Left cardiac atrium (tissue), 4 donors: ENCODE measurements at regions not wholly inside any gene's neighbourhood (a gene's known extent, or its start where the extent isn't known, plus 50 kb on each side); places are given as distances from the start of the nearest gene placed in this dataset.
"Not testable (repeated sequence)": the region's sequence is repeated elsewhere in the genome, so short reads cannot be mapped to it uniquely, and the experiment has no call there.

Experiments
- ATAC-seq, 2 donors: fragments of 200-7000 bp; cut with Tn5 transposase; one replicate each; pipeline ENCODE4 v1.9.1; 2020; ENCODE audit warnings: mild to moderate bottlenecking in 2 of 2, moderate library complexity in 2 of 2
- DNase-seq: peaks from one replicate; pipeline ENCODE4 v3.0.0-alpha.2; 2020
- intact Hi-C, 2 donors: fragments of 100-400 bp; cut with DNase I; formaldehyde crosslinking; loops; one replicate each; pipeline versions ENCODE4 v1.14.1 to v1.15.1; 2022 to 2023
- donor health status: DM: no; HTN: yes; CAD: no.
- donor health status: DM: no; HTN: yes; CAD: no; lungs with severe emphysema.
- donor health status: DM: yes; HTN: yes; CAD: no.
- donor health status: Dilated cardiomyopathy.

GRCh38 chr1:38725321-38725961, 134.1 kb downstream of the RRAGC start:
- intact Hi-C loops, ATAC-seq: not testable (repeated sequence)

GRCh38 chr1:38724160-38725131, 135.1 kb downstream of the RRAGC start:
- intact Hi-C loops, result no loop called here
- ATAC-seq (no peak), DNase-seq (no peak)

More at GRCh38 chr1:38725321-38725961, 134.1 kb downstream of the RRAGC start:
- not testable (repeated sequence) for DNase-seq

GRCh38 chr1:38721816-38722215, 137.8 kb downstream of the RRAGC start:
- intact Hi-C loops, result no loop called here
- ATAC-seq (no peak), DNase-seq (no peak)

DNA sequence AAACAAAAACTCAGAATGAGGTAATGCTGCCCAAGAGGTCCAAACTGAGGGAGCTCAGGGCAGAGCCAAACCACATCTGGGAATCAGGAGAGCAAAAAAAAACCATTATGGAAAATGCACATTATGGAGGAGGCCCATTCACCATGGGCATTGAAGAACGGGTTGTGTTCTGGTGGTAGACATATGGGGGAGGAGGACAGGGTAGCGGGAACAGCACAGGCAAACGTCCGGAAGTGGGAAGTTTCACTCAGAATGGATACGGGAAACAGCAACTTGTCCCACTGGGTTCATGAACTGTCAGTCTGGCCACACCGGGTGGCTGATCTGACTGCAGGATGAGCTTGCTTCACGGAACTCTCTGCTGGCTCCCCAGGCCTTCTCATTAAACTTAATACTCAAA, 139.7 kb downstream of the RRAGC start:
- DNase-seq, result no peak
- no peak for ATAC-seq
- intact Hi-C loops, result no loop called here

DNA sequence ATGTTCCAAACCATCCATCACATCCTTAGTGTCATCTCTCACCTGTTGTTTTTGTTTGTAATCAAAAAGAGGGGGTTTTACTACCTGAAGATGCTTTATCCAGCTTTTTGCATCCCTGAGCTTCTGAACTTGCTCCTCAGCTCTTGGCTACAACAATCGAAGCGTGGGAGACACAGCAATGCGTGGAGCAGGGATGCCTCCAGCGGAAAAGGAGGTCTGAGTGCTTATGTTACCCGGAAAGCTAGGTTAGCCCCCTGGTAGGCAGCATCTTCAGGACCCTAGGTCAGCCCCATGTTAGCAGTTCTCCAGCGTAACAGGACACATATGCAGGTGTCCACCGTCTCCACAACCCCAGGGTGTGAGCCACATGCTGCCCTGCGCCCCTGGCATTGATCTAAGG, 141.5 kb downstream of the RRAGC start:
- ATAC-seq (no peak), DNase-seq (no peak)
- intact Hi-C loops, result no loop called here

DNA sequence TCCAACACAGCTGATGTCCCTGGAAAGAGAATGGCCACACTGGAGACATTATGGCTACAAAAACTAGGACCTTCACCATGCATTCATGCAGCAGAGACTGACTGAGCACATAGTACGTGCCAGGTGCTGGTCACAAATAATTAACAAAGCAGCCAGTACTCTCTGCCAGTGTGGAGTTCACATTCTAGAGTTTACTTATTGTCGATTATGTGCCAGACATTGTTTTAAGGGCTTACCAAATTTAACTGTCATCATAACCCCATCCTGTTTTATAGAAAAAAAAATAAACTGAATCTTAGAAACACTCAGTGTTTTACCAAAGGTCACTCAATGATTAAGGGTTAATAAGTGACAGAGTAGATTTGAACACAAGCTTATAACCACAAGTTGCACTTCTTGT, 143.3 kb downstream of the RRAGC start:
- DNase-seq, result no peak
- intact Hi-C loops, result no loop called here
- no peak for ATAC-seq

GRCh38 chr1:38715415-38715814, 144.2 kb downstream of the RRAGC start:
- DNase-seq, result no peak
- ATAC-seq, result no peak
- intact Hi-C loops, result no loop called here

DNA sequence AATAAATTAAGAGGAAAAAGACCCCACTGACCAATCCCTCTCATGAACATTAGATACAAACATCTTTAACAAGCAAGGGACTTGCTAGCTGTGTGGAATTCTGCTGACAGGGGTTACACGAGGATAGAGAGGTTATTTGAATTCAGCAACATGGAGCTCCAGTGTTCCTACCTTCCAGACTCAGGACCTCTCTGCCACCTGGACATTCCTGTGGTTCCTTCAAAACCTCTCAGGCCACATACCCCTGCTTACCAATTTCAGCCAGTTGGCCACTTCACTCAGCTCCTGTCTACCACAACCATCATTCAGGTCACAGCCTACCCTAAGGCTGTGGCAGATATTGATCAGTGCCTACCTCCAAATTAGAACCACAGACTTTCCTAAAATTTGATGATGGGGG, 147.5 kb downstream of the RRAGC start:
- intact Hi-C loops, result no loop called here
- no peak for DNase-seq

GRCh38 chr1:38708701-38709258, 150.8 kb downstream of the RRAGC start:
- ATAC-seq, result no peak
- intact Hi-C loops, result no loop called here
- no peak for DNase-seq

More for the DNA sequence above, 147.5 kb downstream of the RRAGC start:
- no peak for ATAC-seq

DNA sequence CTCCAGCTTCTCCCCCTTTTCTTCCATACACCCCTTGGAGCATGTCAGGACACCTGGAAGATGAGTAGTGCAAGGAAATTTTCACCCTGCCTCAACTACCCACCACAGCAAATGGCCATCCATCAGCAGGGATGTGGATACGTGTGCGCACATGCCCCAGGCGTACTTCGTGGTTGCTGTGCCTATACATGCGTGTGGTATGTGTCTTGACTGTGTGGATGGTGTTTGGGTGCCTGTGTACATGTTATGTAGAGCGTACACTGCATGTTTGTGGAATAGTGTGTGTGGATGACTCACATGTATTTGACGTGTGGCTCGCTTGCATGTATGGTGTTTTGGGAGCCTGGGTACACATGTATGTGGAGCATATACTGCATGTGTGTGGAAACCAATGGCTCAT, 158.5 kb downstream of the RRAGC start:
- ATAC-seq, result no peak
- intact Hi-C loops, result no loop called here
- no peak for DNase-seq

GRCh38 chr1:38700077-38700470, 159.5 kb downstream of the RRAGC start:
- no peak for DNase-seq
- ATAC-seq, result no peak
- intact Hi-C loops, result no loop called here

DNA sequence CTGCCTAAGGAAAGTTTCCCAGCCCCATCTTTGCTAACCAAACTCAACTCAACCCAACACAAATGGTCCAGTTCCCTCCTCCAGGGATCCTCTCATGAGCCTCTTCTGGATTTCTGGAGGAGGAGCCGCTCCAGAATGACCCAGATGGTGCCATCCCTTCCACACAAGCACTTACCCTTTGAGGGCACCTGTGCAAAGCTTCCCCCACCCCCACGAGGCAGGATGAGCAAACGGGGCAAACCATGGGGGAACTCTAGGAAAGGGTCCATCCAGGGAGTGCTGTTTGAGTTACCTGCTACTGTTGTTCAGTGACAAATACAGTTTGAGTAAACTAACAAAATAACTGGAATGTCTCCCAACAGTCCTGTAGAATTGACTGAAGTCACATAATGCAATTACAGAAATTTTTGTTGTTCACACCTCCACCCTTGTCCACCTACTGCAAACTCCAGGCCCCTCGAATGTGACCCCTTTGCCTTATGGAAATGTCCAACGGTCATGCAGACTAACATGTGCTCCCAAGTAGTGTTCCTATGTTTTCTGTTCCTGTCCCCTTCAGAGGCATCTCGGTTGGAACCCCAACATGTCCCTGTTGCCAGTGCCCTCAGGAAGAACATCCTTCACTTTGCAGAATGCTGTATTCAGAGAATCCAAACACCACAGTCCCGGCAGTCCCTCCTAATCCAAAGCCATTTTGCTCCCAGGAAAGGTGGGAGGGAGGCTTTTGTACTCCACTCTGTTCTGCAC, 160.1 kb downstream of the RRAGC start:
- ATAC-seq (no peak), DNase-seq (no peak)
- intact Hi-C loops, result no loop called here

- intact Hi-C loops, result no loop called here
- DNase-seq (no peak), ATAC-seq (no peak)
These were observed 162.2 kb downstream of the RRAGC start for GRCh38 chr1:38697387-38697786.

DNA sequence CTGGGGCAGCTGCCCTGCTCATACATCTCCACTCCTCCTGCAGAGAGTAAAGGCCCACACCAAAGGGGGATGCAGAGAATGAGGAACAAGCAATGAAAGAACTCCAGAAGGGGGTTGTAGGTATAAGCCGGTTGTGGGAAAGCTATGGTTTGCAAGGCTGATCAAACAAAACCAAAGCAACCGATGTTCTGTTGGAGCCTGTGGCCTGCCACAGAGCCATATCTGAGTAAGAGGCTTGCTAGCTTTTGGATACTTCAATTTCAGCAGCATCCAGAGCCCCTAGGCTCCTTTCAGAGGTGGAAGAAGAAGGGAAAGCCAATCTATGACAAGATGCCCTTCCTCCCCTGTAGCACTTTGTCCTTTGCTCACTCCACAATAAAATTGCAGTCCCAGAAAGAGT, 163.2 kb downstream of the RRAGC start:
- intact Hi-C loops, result no loop called here

GRCh38 chr1:38693759-38694158, 165.8 kb downstream of the RRAGC start:
- intact Hi-C loops, result no loop called here
- DNase-seq (no peak), ATAC-seq (no peak)

More for the DNA sequence above, 163.2 kb downstream of the RRAGC start:
- ATAC-seq, result no peak
- no peak for DNase-seq

GRCh38 chr1:38693031-38693430, 166.5 kb downstream of the RRAGC start:
- ATAC-seq (no peak), DNase-seq (no peak)
- intact Hi-C loops, result no loop called here

DNA sequence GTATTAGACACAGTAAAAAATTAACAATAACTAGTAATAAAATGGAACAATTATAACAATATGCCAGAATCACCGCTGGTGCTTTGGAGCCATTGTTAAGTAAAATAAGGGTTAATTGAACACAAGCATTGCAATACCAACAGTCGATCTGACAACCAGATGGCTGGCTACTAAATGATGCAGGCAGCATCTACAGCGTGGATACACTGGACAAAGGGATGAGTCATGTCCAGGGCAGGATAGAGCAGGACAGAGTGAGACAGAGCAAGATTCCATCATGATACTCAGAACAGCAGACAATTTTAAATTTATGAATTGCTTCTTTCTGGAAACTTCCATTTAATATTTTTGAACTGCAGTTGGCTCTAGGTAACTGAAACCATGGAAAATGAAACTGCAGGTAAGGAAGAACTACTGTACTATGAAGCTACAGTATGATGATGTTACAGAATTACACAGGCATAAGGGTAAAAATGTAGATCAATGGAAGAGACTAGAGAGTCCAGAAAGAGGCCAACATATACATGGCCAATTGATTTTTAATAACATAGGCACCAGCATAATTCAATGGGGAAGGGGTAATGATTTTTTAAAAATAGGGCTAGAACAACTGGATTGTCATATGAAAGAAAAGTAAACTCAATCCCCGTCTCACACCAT, 168.7 kb downstream of the RRAGC start:
- no peak for ATAC-seq
- intact Hi-C loops, result no loop called here
- no peak for DNase-seq

GRCh38 chr1:38686927-38687255, 172.7 kb downstream of the RRAGC start:
- no peak for DNase-seq
- no peak for ATAC-seq
- intact Hi-C loops, result no loop called here
